ENCODE measurements at regions not wholly inside any gene's neighbourhood (a gene's known extent, or its start where the extent isn't known, plus 50 kb on each side); places are given as distances from the start of the nearest gene placed in this dataset.

- TF ChIP-seq CTCF (IDR thresholded peaks at IDR 0.05) (no peak), POLR2AphosphoS5 (IDR thresholded peaks at IDR 0.05) (no peak), EP300 (IDR thresholded peaks at IDR 0.05) (no peak), POLR2A (IDR thresholded peaks at IDR 0.05) (no peak)
These were observed 50.1 kb upstream of the TRPM3 start for GRCh38 chr9:71171517-71171916.
